ENCODE measurements at regions not wholly inside any gene's neighbourhood (a gene's known extent, or its start where the extent isn't known, plus 50 kb on each side); places are given as distances from the start of the nearest gene placed in this dataset.

DNA sequence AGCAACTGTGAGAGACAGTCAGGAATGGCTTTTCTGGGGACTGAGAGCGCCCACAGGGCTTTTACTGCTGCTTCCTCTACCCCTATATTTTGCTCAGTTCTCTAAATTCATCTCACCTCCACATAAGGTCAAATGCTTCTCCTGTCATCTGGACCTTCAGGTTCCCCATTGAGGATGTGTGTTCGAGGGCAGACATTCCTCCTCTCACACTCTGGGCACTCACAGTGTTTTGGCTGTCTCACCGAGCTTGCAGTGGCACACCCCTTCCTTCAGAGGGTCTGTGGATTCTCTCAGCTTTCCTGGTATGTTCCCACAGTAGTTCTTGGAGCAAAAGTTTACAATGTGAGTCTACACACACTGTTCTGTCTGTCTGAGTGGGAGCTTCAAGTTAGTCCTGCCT lies 127.8 kb upstream of the GLRA1 start:
- Histone ChIP-seq H3K36me3 (ENCODE audit: control insufficient read depth, insufficient read depth, low read length) (no peaks in the 10 kb centered on the region), H3K9me3 (ENCODE audit: control insufficient read depth, insufficient read depth, low read depth, low read length) (no peaks in the 10 kb centered on the region), H3K4me3 (ENCODE audit: low read depth in 2 of 2, low read length in 2 of 2) (no peak overlapping the region), H3K27ac (ENCODE audit: low read length) (no peak overlapping the region), H3K4me1 (ENCODE audit: control insufficient read depth, insufficient read depth, low read length) (no peaks in the 10 kb centered on the region), H3K27me3 (ENCODE audit: control insufficient read depth, insufficient read depth, low read length) (no peaks in the 10 kb centered on the region)
- TF ChIP-seq TCF7L2 (IDR thresholded peaks at IDR 0.05; ENCODE audit: low read depth, low read length) = no peak
- TF ChIP-seq, protein P1, sequence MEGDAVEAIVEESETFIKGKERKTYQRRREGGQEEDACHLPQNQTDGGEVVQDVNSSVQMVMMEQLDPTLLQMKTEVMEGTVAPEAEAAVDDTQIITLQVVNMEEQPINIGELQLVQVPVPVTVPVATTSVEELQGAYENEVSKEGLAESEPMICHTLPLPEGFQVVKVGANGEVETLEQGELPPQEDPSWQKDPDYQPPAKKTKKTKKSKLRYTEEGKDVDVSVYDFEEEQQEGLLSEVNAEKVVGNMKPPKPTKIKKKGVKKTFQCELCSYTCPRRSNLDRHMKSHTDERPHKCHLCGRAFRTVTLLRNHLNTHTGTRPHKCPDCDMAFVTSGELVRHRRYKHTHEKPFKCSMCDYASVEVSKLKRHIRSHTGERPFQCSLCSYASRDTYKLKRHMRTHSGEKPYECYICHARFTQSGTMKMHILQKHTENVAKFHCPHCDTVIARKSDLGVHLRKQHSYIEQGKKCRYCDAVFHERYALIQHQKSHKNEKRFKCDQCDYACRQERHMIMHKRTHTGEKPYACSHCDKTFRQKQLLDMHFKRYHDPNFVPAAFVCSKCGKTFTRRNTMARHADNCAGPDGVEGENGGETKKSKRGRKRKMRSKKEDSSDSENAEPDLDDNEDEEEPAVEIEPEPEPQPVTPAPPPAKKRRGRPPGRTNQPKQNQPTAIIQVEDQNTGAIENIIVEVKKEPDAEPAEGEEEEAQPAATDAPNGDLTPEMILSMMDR (IDR thresholded peaks at IDR 0.05) = no peak
- no peak for ATAC-seq
- DNase-seq (ENCODE audit: low read depth, low spot score) = no peak
- BruUV-seq (replicated peaks) = no TSS peak
- ChIA-PET CTCF (no interaction called here), POLR2A (no interaction called here)
- in situ Hi-C loops (cut with HindIII; ENCODE audit: low pct_unique_long_range_greater_than_20kb, low sequenced_read_pairs) (no loop called here), intact Hi-C loops (cut with micrococcal nuclease; ENCODE audit: unreplicated experiment) (no loop called here)

DNA sequence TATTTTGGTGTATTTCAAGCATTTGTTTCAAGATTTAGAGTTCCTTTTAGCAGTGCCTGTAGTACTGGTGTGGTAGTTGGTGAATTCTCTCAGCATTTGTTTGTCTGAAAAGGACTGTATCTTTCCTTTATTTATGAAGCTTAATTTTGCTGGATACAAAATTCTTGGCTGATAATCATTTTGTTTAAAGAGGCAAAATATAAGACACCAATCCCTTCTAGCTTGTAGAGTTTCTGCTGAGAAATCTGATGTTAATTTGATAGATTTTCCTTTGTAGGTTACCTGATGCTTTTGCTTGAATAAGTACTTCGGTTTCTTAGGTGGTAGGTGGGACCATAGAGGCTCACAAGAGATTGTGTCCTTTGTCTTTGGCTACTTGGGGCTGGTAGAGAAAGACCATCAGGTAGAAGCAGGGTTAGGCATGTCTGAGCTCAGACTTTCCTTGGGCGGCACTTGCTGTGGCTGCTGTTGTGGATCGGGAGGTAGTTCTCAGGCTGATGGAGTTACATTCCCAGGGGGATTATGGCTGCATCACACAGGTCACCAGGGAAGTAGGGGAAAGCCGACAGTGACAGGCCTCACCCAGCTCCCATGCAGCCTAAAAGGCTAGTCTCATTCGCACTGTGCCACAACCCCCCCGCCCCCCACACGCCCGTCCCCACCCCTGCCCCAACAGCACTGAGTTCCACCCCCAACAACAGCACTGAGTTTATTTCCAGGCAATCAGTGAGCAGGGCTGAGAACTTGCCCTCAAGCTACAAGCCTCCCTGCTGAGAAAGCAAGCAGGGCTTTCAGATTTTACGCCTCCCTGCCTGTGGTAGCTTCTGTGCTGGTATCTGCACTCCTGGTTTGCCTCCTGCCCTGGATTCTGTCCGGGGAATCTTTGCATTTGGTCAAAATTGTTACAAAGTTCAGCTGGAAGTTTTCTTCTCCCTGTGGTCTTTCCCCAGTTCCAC lies 127.1 kb upstream of the GLRA1 start:
- POLR2A ChIA-PET = no interaction called here
- DNase-seq (ENCODE audit: low read depth, low spot score) (no peak), ATAC-seq (no peak)
- no TSS peak for BruUV-seq (replicated peaks)
- in situ Hi-C loops (cut with HindIII; ENCODE audit: low pct_unique_long_range_greater_than_20kb, low sequenced_read_pairs) (no loop called here), intact Hi-C loops (cut with micrococcal nuclease; ENCODE audit: unreplicated experiment) (no loop called here)
- Histone ChIP-seq H3K4me3 (ENCODE audit: low read depth in 2 of 2, low read length in 2 of 2) (no peak overlapping the region), H3K4me1 (ENCODE audit: control insufficient read depth, insufficient read depth, low read length) (no peaks in the 10 kb centered on the region), H3K9me3 (ENCODE audit: control insufficient read depth, insufficient read depth, low read depth, low read length) (no peaks in the 10 kb centered on the region), H3K36me3 (ENCODE audit: control insufficient read depth, insufficient read depth, low read length) (no peaks in the 10 kb centered on the region), H3K27me3 (ENCODE audit: control insufficient read depth, insufficient read depth, low read length) (no peaks in the 10 kb centered on the region), H3K27ac (ENCODE audit: low read length) (no peak overlapping the region)
- TF ChIP-seq TCF7L2 (IDR thresholded peaks at IDR 0.05; ENCODE audit: low read depth, low read length) (no peak), POLR2AphosphoS5 (IDR thresholded peaks at IDR 0.05; ENCODE audit: low read depth, low read length) (no peak), SIN3A (IDR thresholded peaks at IDR 0.05; ENCODE audit: borderline replicate concordance, insufficient read depth, low read depth, low read length) (no peak), REST (IDR thresholded peaks at IDR 0.05; ENCODE audit: insufficient read depth in 1 of 2, low read depth in 2 of 2, low read length in 1 of 2) (no peak)
- TF ChIP-seq, protein P1 (IDR thresholded peaks at IDR 0.05) = no peak
- CTCF ChIA-PET = no interaction called here
